Iris pigment epithelial cell (primary cell): ENCODE measurements at regions not wholly inside any gene's neighbourhood (a gene's known extent, or its start where the extent isn't known, plus 50 kb on each side); places are given as distances from the start of the nearest gene placed in this dataset.
"Not testable (repeated sequence)": the region's sequence is repeated elsewhere in the genome, so short reads cannot be mapped to it uniquely, and the experiment has no call there.

ENCODE experiments used
- DNase-seq: peaks from one replicate; pipeline ENCODE4 v3.0.0-alpha.2; 2011; ENCODE audit warnings: low read depth

DNA sequence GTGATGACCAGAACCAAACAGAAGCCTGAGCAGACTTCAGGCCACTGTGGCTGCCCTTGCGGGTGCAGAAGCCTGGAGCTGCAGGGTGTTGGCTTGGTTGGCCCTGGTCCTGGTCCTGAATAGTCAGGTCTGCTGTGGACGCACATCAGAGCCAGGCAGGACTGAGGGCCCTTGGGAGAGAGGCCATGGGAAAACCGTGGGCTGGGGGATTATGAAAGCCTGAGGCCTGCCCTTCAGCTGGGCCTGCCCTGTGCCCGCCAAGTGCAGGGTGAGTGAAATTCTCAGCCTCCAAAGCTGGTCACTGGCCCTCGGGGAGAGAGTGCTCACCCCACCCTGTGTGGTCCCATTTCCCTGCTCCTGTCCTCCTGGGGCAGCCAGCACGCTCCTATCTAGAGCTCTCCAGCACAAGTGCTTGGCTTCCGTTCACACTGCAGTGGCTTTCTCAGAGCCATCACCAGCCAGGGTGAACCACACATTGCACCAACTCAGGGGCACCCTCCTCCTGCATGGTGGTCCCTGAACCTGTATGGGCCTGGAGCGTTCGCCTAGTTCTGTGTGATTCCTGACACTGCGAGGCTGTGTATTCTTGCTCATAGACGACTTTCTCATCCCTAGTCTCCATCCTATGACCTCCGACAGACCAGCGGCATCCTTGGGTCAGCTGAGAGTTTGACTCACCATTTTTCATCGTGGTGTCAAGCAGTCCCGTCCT, 146.1 kb downstream of the TTLL2 start:
- no peak for DNase-seq

DNA sequence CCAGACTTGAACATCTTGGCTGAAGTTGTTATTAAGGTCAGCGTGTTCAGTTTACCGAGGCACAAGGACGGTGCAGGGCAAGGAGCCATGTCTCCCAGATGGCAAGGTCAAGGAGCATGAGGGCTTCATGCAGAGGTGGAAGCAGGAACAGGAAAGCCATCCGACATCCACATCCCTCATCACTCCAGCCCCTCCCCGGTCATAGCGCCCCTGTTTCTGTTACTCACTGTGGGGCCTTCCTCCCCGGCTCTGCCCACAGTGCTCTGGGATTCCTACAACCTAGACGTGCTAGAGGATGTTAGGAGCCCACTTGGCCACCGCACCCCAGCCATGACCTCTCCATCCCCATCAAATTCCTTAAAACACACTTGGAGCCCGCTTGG, 146.7 kb downstream of the TTLL2 start:
- DNase-seq, result no peak

DNA sequence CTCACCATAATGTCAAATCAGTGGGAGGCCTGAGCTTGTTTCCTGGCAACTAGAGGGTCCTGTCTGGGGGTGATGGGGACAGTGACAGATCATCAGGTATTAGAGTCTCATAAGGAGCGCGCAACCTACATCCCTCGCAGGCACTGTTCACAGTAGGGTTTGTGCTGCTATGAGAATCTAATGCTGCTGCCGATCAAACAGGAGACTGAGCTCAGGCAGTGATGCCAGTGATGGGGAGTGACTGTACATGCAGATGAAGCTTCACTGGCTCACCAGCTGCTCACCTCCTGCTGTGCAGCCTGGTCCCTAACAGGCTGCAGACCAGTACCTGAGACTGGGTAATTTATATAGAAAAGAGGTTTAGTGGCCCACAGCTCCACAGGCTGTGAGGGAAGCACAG, 147.3 kb downstream of the TTLL2 start:
- DNase-seq, result no peak

DNA sequence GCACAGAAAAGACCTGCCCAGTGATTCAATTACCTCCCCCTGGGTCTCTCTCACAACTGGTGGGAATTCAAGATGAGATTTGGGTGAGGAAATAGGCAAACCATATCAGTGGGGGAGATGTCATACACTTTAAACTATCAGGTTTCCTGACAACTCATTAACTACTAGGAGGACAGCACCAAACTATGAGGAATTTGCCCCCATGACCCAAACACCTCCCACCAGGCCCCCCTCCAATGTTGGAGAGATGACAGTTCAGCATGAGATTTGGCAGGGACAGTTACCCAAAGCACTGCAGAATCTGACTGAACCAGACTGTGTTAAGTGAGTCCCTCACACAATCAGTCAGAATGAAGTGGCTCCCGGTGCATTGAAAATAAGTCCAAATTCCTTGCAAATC, 148.0 kb downstream of the TTLL2 start:
- no peak for DNase-seq

DNA sequence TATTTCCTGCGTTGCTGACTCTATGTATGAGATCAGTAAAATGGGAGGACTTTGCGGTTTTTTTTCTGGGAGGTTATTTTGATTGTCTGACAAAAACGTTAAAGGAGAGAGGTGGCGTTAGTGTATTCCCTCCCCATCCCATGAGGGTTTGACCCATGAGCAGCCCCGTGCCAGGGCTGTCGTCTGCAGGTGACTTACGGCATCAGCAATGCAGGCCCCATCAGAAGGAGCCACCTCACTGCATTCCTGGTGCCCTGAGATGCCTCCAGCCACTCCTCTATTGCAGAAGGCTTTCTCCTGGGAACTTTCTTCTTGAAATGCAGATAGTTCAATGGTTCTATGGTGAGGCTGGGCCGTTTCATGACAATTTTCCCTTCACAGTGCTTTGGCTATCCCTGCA, 149.3 kb downstream of the TTLL2 start:
- DNase-seq, result no peak

DNA sequence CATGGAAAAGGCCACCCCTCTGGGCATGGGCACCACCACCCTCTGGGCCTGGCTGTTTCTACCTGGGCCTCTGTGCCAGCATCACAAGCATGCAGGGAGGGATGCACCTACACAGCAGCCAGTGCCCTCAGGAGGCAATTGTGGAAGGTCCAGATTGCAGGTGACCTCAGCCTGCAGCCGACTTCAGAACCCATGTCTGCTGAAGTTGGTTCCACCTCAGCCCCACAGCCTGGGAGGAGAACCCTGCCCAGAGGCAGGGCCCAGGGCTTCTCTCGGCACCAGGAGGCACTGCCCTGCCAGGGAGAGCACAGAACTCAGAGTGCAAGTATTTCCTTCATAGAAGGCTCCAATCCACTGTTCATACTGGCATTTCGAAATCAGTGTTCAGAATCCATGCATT, 149.8 kb downstream of the TTLL2 start:
- DNase-seq, result no peak

DNA sequence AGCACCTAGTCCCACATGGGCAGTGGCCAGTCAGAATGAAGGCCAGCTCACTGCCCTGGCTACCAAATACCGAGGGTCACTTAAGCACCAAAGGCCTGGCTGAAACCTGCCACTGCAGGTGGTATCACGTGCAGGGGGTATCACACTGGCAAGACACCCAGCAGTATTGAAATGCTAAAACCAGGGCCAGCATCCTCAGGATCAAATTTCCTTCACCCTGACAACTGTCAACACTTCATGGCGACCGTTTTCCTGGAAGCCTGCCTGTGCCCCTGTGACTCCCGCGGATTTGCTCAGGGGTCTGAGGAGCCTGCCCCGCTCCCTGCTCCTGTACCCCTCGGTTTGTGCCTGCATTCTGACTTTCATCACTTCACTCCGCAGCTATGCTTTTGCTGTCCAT, 151.1 kb downstream of the TTLL2 start:
- DNase-seq, result no peak

DNA sequence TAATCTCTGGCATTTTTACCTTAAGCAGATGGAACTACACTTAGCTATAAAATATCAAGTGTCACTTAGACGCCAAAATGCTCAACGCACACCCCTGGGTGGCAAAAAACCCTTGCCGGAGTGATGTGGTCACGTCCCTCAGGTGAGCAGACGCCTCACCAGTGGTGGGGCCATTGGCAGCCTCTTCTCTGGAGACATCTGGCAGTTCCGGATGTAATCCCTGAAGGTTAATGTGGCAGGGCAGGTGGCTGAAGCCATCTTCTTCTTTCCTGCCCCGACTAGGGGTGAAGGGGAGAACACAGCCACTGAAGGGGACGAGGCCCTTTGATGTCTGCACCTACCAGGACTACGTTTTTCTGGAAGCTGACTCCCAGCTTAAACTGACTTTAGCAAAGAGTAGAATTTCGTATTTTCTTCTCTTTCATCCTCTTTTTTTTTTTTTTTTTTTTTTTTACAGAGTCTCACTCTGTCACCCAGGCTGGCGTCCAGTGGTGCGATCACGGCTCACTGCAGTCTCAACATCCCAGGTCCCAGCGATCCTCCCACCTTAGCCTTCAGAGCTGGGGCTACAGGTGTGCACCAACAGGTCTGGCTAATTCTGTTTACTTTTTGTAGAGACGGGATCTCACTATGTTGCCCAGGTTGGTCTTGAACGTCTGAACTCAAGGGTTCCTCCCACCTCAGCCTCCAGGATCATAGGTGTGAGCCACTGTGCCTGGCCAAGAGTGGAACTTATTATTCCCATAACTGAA, 152.1 kb downstream of the TTLL2 start:
- DNase-seq, result no peak

DNA sequence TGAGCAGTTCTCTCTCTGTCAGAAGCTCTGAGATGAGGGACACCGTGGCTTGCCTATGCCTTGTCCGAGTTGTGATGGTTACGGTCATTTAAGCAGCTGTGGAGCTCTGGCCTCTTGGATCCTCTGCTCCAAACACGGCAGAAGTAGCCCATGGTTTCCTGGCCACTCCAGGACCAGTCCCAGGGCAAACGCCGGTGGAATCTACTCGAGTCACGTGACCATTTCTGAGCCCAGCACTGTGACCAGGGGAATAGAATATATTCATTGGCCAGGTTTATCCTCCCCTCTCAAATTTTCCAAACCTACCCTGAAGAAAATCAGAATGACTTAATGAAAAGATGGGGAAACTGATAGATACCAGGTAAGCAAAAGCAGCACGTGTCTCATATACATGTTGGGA, 152.8 kb downstream of the TTLL2 start:
- no peak for DNase-seq

DNA sequence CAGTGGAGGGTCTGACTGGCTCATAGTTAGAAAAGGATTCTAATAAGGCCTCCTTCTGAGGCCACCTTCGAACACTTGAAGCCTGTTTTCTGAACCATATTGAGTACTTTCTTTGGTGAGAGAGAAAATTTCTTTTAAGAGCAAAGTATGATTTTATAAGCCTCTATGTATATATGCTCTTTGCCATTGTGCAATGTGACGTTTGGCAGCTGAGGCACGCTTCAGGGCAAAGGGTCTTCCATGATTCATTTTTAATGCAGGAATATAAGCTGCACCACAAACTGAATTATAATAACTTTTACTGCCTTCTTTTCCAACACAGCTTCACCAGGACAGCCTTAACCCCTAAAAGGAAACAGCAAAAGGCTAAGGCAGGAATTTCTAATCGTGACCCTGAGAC, 154.4 kb downstream of the TTLL2 start:
- DNase-seq, result no peak

DNA sequence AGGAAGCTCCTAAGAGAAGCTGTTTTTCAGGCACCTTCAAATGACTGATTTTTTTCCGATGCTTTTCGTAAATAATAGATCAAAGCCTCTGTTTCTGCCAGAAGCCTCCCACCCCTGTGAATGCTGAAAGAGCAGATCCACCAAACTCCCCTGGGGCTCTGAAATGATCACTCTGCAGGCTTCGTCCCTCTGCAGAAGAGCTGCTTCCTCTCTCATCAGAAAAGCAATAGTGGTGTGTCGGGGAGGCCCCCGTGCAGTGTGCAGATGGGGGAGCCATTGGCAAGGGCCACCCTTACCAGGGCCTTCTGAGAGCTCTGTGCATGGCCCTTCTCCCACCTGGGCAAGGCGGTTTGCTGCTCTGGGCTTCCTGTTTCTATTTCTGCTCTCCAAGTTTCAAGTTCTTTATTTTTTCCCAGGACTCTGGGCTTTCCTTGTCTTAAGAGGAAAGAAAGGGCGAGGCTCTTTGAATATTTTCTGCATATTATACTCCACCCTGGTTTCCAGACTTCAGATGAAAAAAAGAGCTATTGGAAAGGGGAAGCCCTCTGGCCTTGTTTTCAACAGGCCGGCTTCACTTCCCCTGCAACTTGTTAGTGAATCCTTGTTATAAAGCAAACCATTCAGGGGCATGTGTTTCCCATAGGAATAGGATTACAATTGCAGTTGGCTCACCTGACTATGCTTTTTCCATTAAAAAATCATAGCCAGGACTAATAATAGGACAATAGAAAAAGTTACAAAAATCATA, 155.2 kb downstream of the TTLL2 start:
- DNase-seq, result no peak

DNA sequence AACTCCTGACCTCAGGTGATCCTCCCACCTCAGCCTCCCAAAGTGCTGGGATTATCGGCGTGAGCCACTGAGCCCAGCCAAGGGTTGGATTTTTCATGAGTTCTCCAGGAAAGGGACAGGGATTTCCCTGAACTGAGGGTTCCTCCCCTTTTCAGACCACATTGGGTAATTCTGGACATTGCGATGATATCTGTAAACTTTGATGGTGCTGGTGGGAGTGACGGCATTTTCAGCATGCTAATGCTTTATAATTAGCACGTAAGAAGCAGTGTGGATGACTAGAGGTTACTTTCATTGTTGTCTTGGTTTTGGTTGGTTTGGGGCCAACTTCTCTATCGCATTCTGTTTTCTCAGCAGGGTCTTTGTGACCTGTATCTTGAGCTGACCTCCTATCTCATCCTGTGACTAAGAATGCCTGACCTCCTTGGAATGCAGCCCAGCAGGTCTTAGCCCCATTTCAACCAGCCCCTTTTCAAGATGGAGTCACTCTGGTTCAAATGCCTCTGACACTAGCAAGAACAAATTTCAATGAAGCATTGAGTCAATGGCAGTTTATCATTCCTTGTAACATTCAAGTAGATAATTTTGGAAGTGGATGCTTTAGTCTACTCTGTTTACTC, 156.5 kb downstream of the TTLL2 start:
- no peak for DNase-seq

DNA sequence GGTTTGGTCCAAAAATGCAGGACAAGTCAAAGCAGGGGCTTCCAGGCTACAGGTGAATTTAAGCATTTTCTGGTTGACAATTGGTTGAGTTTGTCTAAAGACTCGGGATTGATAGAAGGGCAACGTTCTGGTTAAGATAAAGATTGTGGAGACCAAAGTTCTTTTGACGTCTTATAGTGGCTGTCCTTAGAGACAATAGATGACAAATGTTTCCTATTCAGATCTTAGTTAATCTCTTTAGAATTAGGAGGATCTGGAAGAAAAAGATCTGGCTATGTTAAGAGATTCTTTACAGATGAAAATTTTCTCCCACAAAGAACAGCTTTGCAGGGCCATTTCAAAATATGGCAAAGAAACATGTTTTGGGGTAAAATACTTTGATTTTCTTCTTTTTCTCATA, 157.9 kb downstream of the TTLL2 start:
- not testable (repeated sequence) for DNase-seq

DNA sequence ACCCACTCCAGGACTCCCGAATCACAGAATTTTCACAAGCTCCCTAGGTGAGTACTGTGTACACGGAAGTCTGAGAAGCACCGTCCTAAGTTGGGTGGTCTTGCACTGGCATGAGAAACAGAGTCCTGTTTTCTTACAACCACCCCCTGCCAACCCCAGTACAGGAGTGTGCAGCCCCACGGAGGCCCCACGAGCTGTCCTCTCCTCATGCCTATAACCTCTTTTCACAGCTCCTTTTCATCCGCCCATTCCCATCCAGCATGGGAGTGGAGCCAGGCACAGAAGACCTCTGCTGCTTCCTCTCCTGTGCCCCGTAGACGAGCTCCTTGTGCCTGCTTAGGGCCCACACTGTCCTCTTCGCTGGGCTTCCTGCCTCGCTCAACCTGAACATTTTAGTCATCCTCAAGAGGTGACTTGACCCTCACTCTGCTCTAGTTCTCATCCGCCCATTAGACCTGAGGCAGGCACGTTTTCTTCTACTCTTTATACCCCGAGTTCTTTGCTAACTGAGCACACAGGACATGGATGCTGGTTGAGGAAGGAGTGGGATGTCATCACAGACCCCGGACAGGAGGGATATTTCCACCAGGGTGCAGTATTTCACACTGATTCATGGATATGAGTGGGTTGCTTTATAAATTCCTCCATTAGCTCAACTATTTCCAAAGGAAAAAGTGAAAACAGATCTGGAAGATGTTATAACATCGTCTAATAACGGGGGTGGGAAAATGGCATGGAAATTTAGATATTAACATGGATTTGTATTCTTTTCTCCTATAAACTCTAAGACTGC, 160.5 kb downstream of the TTLL2 start:
- DNase-seq, result peak; percentile 1

DNA sequence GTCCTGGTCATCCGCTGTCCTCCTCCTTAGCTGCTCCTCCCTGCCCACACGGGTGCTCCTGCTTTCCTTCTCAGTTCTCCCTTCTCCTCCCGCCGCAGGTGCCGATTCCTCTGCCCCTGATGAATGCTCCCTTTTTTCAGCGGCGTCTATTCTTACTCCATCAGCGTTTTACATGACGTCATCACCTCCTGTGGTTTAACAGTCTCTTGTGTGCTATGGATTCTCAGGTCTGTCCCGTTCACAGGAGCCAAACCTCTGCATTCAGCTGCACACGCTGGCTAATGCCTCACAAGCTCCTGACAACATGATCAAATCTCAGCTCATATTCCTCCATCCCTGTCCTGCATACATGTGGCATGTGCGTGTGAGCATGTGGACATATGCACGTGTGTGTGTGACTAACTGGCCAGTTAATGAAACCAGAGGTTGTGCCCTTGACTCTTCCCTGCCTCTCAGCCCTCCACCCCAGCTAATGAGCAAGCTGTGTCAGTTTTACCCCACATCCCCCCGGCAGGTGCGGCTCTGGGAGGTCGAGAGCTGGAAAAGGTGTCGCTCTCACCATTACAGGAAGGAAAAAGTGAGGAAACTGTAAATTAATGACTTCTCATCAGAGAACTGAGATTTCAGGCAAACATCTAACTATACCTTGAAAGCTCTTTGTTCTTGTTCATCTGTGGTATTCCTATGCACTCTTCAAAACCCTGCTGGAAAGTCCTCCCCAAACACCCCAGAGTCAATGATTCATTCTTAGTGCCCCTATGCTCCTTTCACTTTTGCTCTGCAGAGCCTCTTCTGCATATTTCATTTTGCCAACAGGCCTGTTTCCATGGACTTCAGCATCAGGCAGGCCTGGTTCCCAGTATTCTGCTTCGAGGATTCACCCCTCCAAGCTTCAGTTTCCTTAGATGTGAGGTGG, 163.1 kb downstream of the TTLL2 start:
- DNase-seq, result no peak

DNA sequence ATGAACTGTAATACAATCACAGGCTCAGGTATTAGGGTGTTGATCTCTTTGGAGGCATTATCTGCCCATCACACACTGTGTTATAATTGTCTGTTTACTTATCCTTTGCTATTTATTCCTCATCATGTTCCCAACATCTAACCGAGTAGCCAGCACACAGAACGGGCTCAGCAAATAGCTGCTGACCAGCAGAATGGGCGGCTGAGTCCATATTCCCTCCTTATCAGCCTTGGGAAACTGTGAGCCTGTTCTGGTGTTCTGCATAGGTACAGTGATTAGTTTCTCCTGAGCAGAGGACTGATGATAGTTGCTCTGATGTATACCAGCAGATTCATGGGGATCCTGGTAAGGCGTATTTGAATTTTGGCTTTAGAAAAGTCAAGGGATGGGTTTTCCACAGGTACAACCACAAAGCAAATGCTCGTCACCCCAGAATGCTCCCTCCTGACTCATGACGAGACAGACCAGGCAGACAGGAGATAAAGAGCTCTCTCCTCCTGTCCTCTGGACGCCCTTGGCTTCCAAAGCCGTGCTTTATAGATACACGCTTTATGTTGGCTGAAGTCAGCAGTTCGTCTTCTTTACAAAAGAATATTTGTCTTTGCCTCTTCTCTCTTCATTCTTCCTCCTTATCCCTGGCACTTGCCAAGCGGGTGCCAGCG, 166.7 kb downstream of the TTLL2 start:
- no peak for DNase-seq

DNA sequence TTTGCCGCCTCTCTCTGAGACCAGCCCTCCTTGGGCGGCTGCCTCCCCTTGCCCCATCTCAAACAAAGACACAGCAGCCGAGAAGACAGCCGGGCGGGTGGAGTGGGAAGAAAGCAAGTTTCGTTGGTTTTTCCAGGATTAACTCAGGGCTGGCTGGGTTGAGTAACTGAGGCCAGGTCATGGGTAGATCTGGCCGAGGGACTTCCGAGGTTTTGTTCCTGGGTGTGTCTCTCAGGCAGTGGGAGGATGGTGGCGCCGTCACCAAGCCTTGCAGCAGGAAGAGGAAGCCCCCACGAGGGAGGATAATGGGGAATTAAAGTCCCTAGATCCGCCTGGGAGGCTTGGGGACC, 167.2 kb downstream of the TTLL2 start:
- no peak for DNase-seq

DNA sequence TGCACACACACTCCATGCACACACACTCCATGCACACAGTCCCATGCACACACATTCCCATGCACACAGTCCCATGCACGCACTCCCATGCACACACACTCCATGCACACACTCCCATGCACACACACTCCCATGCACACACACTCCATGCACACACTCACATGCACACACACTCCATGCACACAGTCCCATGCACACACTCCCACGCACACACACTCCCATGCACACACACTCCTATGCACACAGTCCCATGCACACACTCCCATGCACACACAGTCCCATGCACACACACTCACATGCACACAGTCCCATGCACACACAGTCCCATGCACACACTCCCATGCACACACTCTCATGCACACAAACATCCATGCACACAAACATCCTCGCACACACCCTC, 168.4 kb downstream of the TTLL2 start:
- DNase-seq, result no peak

DNA sequence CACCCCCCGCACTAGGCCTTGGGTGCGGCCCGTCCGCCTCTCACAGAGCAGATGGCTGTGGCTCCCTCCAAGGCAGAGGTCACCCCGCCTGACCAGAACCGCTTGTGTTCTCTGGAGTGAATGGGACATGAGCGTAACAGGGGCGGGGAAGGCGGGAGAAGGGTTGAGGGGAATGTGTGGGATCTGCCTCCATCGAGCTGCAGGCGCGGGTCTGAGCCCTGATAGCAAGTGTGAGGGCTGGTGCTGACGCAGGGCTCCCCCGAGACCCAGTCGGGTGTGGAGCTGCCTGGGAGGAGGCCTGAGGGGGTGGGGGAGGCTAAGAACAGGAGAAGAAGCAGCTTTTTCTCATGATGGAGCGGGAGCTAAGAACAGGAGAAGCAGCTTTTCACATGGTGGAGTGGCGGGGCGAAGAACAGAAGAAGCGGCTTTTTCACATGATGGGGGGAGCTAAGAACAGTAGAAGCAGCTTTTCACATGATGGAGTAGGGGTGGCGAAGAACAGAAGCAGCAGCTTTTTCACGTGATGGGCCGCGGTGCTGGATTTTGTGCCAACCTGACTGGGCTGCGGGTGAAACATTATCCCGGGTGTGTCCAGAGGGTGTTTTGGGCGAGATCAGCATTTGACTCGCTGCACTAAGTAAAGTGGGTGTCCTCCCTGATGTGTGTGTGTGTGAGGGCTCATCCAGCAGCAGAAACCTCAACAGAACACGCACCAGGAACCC, 169.3 kb downstream of the TTLL2 start:
- no peak for DNase-seq
